ENCODE measurements at regions not wholly inside any gene's neighbourhood (a gene's known extent, or its start where the extent isn't known, plus 50 kb on each side); places are given as distances from the start of the nearest gene placed in this dataset.

DNA sequence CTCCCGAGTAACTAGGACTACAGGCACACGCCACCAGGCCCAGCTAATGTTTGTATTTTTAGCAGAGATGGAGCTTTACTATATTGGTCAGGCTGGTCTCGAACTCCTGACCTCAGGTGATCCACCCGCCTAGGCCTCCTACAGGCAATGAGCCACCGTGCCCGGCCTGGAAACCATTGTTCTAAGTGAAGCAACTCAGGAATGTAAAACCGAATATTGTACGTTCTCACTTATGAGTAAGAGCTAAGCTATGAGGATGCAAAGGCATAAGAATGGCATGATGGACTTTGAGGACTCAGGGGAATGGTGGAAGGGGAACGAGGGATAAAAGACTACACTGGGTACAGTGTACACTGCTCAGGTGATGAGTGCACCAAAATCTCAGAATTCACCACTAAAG is 235.1 kb upstream of the AUTS2 start:
- no CpG with 5 or more reads among the region's 9 CpGs for WGBS, 2 experiments (ENCODE audit: extremely low coverage in 2 of 2, insufficient read length in 1 of 2)

More for the DNA sequence above, 235.1 kb upstream of the AUTS2 start:
- no peak overlapping the region for H2BK15ac ChIP-seq (ENCODE audit: low read depth, low read length)
- H2AK5ac ChIP-seq (ENCODE audit: low read depth, low read length) = no peak overlapping the region
- no peak overlapping the region for H2BK120ac ChIP-seq (ENCODE audit: low read depth, low read length)
- no peak overlapping the region for H4K5ac ChIP-seq (ENCODE audit: low read depth, low read length)
- no TSS peak for BruUV-seq (replicated peaks)
- H2AK9ac ChIP-seq (replicated peaks; ENCODE audit: low read depth, low read length, poor library complexity) = no peak overlapping the region
- H3K9me1 ChIP-seq (ENCODE audit: insufficient read depth, low read length) = no peaks in the 10 kb centered on the region
- no peak overlapping the region for H3K56ac ChIP-seq (ENCODE audit: extremely low read depth, insufficient read depth, low read length)
- H3K4ac ChIP-seq (ENCODE audit: low read depth, low read length) = no peak overlapping the region
- H4K91ac ChIP-seq (ENCODE audit: insufficient read depth, low read depth, low read length) = no peak overlapping the region
- CTCF ChIA-PET = no interaction called here
- H3K79me1 ChIP-seq (ENCODE audit: low read depth in 1 of 2, low read length in 2 of 2) = no peaks in the 10 kb centered on the region
- H3K4me2 ChIP-seq (ENCODE audit: low read depth, low read length) = no peak overlapping the region
- in situ Hi-C loops (cut with MboI; ENCODE audit: low sequenced_read_pairs) (no loop called here), intact Hi-C loops (cut with micrococcal nuclease) (no loop called here), dilution Hi-C loops (cut with HindIII; ENCODE audit: low sequenced_read_pairs, unreplicated experiment) (no loop called here)
- H3K4me1 ChIP-seq (ENCODE audit: control insufficient read depth, insufficient read depth, low read length) = no peaks in the 10 kb centered on the region
- H3K18ac ChIP-seq (ENCODE audit: low read depth, low read length) = no peak overlapping the region
- H3K9ac ChIP-seq (ENCODE audit: low read depth, low read length) = no peak overlapping the region
- H3K23ac ChIP-seq (ENCODE audit: low read depth, low read length) = no peak overlapping the region
- H2AFZ ChIP-seq (replicated peaks; ENCODE audit: low read length, poor library complexity) = no peak overlapping the region
- ATAC-seq (ENCODE audit: low read depth) (no peak), DNase-seq (no peak)
- H2BK5ac ChIP-seq (ENCODE audit: low read depth, low read length, poor library complexity, severe bottlenecking) = no peak overlapping the region
- no peak overlapping the region for H2BK20ac ChIP-seq (ENCODE audit: low read depth, low read length)
- H3K27me3 ChIP-seq (ENCODE audit: control insufficient read depth, insufficient read depth, low read length) = no peaks in the 10 kb centered on the region
- POLR2A ChIA-PET (ENCODE audit: unreplicated experiment) = no interaction called here
- H3K36me3 ChIP-seq (ENCODE audit: control insufficient read depth, insufficient read depth, low read length) = no peaks in the 10 kb centered on the region
- no peak overlapping the region for H3K14ac ChIP-seq (replicated peaks; ENCODE audit: low read depth, low read length)
- no peak overlapping the region for H3K27ac ChIP-seq (ENCODE audit: insufficient read depth, low read length)
- H3K9me3 ChIP-seq (ENCODE audit: control insufficient read depth, insufficient read depth, low read length) = peaks cover 5% of the 10 kb centered on the region
- H3K4me3 ChIP-seq (ENCODE audit: insufficient read depth, low read depth, low read length) = no peak overlapping the region
- TF ChIP-seq FOS (IDR thresholded peaks at IDR 0.05; ENCODE audit: low read depth, low read length) = no peak
- no peak for TF ChIP-seq MXI1 (IDR thresholded peaks at IDR 0.05; ENCODE audit: borderline replicate concordance, low read depth, low read length)
- no peak for TF ChIP-seq MAZ (IDR thresholded peaks at IDR 0.05; ENCODE audit: borderline replicate concordance, low read depth, low read length)
- TF ChIP-seq RCOR1 (IDR thresholded peaks at IDR 0.05; ENCODE audit: insufficient replicate concordance, low read length) = no peak
- TF ChIP-seq SMC3 (IDR thresholded peaks at IDR 0.05; ENCODE audit: low read depth, low read length) = no peak
- TF ChIP-seq, protein P1, sequence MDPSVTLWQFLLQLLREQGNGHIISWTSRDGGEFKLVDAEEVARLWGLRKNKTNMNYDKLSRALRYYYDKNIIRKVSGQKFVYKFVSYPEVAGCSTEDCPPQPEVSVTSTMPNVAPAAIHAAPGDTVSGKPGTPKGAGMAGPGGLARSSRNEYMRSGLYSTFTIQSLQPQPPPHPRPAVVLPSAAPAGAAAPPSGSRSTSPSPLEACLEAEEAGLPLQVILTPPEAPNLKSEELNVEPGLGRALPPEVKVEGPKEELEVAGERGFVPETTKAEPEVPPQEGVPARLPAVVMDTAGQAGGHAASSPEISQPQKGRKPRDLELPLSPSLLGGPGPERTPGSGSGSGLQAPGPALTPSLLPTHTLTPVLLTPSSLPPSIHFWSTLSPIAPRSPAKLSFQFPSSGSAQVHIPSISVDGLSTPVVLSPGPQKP (IDR thresholded peaks at IDR 0.05; ENCODE audit: borderline replicate concordance, low read depth, low read length) = no peak
- TF ChIP-seq, protein P2, sequence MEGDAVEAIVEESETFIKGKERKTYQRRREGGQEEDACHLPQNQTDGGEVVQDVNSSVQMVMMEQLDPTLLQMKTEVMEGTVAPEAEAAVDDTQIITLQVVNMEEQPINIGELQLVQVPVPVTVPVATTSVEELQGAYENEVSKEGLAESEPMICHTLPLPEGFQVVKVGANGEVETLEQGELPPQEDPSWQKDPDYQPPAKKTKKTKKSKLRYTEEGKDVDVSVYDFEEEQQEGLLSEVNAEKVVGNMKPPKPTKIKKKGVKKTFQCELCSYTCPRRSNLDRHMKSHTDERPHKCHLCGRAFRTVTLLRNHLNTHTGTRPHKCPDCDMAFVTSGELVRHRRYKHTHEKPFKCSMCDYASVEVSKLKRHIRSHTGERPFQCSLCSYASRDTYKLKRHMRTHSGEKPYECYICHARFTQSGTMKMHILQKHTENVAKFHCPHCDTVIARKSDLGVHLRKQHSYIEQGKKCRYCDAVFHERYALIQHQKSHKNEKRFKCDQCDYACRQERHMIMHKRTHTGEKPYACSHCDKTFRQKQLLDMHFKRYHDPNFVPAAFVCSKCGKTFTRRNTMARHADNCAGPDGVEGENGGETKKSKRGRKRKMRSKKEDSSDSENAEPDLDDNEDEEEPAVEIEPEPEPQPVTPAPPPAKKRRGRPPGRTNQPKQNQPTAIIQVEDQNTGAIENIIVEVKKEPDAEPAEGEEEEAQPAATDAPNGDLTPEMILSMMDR (conservative IDR thresholded peaks at IDR 0.05; ENCODE audit: low read depth, low read length) = no peak
- no peak for TF ChIP-seq CEBPB (IDR thresholded peaks at IDR 0.05; ENCODE audit: low read depth, low read length)
- no peak for TF ChIP-seq CHD1 (IDR thresholded peaks at IDR 0.05; ENCODE audit: low read depth, low read length)
- TF ChIP-seq, protein P3, sequence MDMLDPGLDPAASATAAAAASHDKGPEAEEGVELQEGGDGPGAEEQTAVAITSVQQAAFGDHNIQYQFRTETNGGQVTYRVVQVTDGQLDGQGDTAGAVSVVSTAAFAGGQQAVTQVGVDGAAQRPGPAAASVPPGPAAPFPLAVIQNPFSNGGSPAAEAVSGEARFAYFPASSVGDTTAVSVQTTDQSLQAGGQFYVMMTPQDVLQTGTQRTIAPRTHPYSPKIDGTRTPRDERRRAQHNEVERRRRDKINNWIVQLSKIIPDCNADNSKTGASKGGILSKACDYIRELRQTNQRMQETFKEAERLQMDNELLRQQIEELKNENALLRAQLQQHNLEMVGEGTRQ (IDR thresholded peaks at IDR 0.05; ENCODE audit: low read depth, low read length) = no peak
- TF ChIP-seq BHLHE40 (IDR thresholded peaks at IDR 0.05; ENCODE audit: low read depth, low read length) = no peak
- TF ChIP-seq MAFK (IDR thresholded peaks at IDR 0.05; ENCODE audit: low read depth, low read length) = no peak
- no peak for TF ChIP-seq RAD21 (IDR thresholded peaks at IDR 0.05; ENCODE audit: low read length)
- TF ChIP-seq NFE2L2 (IDR thresholded peaks at IDR 0.05; ENCODE audit: low read depth, low read length) = no peak
- TF ChIP-seq POLR2A (IDR thresholded peaks at IDR 0.05; ENCODE audit: low read depth, low read length) = no peak
- no peak for TF ChIP-seq RFX5 (IDR thresholded peaks at IDR 0.05; ENCODE audit: low read depth, low read length)
- no peak overlapping the region for H4K8ac ChIP-seq (ENCODE audit: low read depth in 2 of 2, low read length in 2 of 2)
- H4K20me1 ChIP-seq (ENCODE audit: insufficient read depth, low read length) = no peaks in the 10 kb centered on the region

All from IMR-90 (cell line).